A549 (cell line): ENCODE measurements at regions not wholly inside any gene's neighbourhood (a gene's known extent, or its start where the extent isn't known, plus 50 kb on each side); places are given as distances from the start of the nearest gene placed in this dataset.

Experiments used
- CEBPB ChIP-seq, 2 experiments: fragments of >200 bp in 1 of 2; sonication (Bioruptor Twin) in 1 of 2; formaldehyde crosslinking in 1 of 2; IDR thresholded peaks; 2 replicates each; pipeline ENCODE4 v1.6.1; 2012 to 2016
- EHMT2 ChIP-seq: fragments of 200-600 bp; sonication (generic); IDR thresholded peaks from 2 replicates; pipeline ENCODE4 v1.6.1; 2016; ENCODE audit warnings: antibody characterized with exemption, low read depth, mild to moderate bottlenecking, moderate library complexity
- EP300 ChIP-seq, 2 experiments: fragments of >200 bp; sonication (Bioruptor Twin); formaldehyde crosslinking; IDR thresholded peaks; 2 replicates in 1 of 2; 3 replicates in 1 of 2; pipeline ENCODE4 v1.6.1; 2016 to 2017
- ESRRA ChIP-seq: fragments of 150-350 bp; IDR thresholded peaks from 2 replicates; pipeline ENCODE4 v1.6.1; 2014; ENCODE audit warnings: mild to moderate bottlenecking, low read length, borderline replicate concordance
- JUN ChIP-seq, 2 experiments: fragments of >200 bp; sonication (Bioruptor Twin); formaldehyde crosslinking; IDR thresholded peaks; 2 replicates in 1 of 2; 3 replicates in 1 of 2; pipeline ENCODE4 v1.6.1; 2016 to 2017
- KDM5A ChIP-seq: fragments of 200-600 bp; sonication (generic); IDR thresholded peaks from 2 replicates; pipeline ENCODE4 v1.6.1; 2016; ENCODE audit warnings: antibody characterized with exemption, mild to moderate bottlenecking
- NFE2L2 ChIP-seq: fragments of 150-350 bp; conservative IDR thresholded peaks from 2 replicates; pipeline ENCODE4 v1.6.1; 2014; ENCODE audit warnings: low read length
- POLR2A ChIP-seq: IDR thresholded peaks from 2 replicates; pipeline ENCODE4 v1.6.1; 2012; ENCODE audit warnings: mild to moderate bottlenecking, low read length
- POLR2AphosphoS2 ChIP-seq: conservative IDR thresholded peaks from 2 replicates; pipeline ENCODE4 v1.6.1; 2012; ENCODE audit warnings: low read length, improper control_type of control experiment, inconsistent platforms
- REST ChIP-seq: fragments of 200-600 bp; sonication (generic); IDR thresholded peaks from 2 replicates; pipeline ENCODE4 v1.6.1; 2016; ENCODE audit warnings: antibody characterized with exemption, mild to moderate bottlenecking, moderate library complexity
- RNF2 ChIP-seq: fragments of 200-600 bp; sonication (generic); IDR thresholded peaks from 2 replicates; pipeline ENCODE4 v1.6.1; 2016; ENCODE audit warnings: low read depth, mild to moderate bottlenecking, antibody characterized with exemption, moderate library complexity, borderline replicate concordance
- TP53 ChIP-seq: fragments of 250-450 bp; sonication (Bioruptor Pico); IDR thresholded peaks from 2 replicates; pipeline ENCODE4 v1.5.0; 2021; ENCODE audit warnings: mild to moderate bottlenecking, moderate library complexity
- TF ChIP-seq, protein P1 (sequence below): fragments of >200 bp; sonication (Bioruptor Twin); formaldehyde crosslinking; IDR thresholded peaks from 3 replicates; pipeline ENCODE4 v1.5.1; 2016
- TF ChIP-seq, protein P2 (sequence below): IDR thresholded peaks from 2 replicates; pipeline ENCODE4 v1.6.1; 2012

- TF ChIP-seq POLR2AphosphoS2 (no peak), CEBPB (IDR thresholded peaks at IDR 0.05) (no peak), EP300 (IDR thresholded peaks at IDR 0.05) (no peak), POLR2A (no peak), KDM5A (no peak), RNF2 (no peak), TP53 (no peak), REST (no peak), JUN (IDR thresholded peaks at IDR 0.05) (no peak), ESRRA (no peak), NFE2L2 (no peak), EHMT2 (no peak)
- TF ChIP-seq, protein P1, sequence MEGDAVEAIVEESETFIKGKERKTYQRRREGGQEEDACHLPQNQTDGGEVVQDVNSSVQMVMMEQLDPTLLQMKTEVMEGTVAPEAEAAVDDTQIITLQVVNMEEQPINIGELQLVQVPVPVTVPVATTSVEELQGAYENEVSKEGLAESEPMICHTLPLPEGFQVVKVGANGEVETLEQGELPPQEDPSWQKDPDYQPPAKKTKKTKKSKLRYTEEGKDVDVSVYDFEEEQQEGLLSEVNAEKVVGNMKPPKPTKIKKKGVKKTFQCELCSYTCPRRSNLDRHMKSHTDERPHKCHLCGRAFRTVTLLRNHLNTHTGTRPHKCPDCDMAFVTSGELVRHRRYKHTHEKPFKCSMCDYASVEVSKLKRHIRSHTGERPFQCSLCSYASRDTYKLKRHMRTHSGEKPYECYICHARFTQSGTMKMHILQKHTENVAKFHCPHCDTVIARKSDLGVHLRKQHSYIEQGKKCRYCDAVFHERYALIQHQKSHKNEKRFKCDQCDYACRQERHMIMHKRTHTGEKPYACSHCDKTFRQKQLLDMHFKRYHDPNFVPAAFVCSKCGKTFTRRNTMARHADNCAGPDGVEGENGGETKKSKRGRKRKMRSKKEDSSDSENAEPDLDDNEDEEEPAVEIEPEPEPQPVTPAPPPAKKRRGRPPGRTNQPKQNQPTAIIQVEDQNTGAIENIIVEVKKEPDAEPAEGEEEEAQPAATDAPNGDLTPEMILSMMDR, result no peak
- TF ChIP-seq, protein P2, sequence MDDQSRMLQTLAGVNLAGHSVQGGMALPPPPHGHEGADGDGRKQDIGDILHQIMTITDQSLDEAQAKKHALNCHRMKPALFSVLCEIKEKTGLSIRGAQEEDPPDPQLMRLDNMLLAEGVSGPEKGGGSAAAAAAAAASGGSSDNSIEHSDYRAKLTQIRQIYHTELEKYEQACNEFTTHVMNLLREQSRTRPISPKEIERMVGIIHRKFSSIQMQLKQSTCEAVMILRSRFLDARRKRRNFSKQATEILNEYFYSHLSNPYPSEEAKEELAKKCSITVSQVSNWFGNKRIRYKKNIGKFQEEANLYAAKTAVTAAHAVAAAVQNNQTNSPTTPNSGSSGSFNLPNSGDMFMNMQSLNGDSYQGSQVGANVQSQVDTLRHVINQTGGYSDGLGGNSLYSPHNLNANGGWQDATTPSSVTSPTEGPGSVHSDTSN, result no peak
These were observed 955.1 kb upstream of the TMEM132C start for GRCh38 chr12:127311720-127312364.
